ENCODE measurements at regions not wholly inside any gene's neighbourhood (a gene's known extent, or its start where the extent isn't known, plus 50 kb on each side); places are given as distances from the start of the nearest gene placed in this dataset.

GRCh38 chr7:47677664-47678063, 95.8 kb upstream of the TNS3 start:
- TF ChIP-seq CTCF (IDR thresholded peaks at IDR 0.05) (no peak), POLR2A (IDR thresholded peaks at IDR 0.05) (no peak), POLR2AphosphoS5 (IDR thresholded peaks at IDR 0.05) (no peak)
